Esophagus squamous epithelium (tissue), 4 donors: ENCODE measurements at regions not wholly inside any gene's neighbourhood (a gene's known extent, or its start where the extent isn't known, plus 50 kb on each side); places are given as distances from the start of the nearest gene placed in this dataset.

Source experiments
- POLR2A ChIP-seq, 4 donors: fragments of 450-650 bp; IDR thresholded peaks; one replicate each; pipeline ENCODE4 v1.6.1; 2017; ENCODE audit warnings: antibody characterized with exemption in 4 of 4, mild to moderate bottlenecking in 4 of 4, moderate library complexity in 3 of 4
- TF ChIP-seq, protein P1 (sequence below), 6 experiments: fragments of 450-650 bp in 4 of 6; fragments of 200-600 bp in 2 of 6; sonication (generic) in 2 of 6; IDR thresholded peaks; one replicate each; pipeline ENCODE4 v1.5.1; 2016 to 2019; ENCODE audit warnings: antibody characterized with exemption in 6 of 6, mild to moderate bottlenecking in 4 of 6, moderate library complexity in 4 of 6

- no peak for TF ChIP-seq POLR2A (IDR thresholded peaks at IDR 0.05)
- TF ChIP-seq, protein P1, sequence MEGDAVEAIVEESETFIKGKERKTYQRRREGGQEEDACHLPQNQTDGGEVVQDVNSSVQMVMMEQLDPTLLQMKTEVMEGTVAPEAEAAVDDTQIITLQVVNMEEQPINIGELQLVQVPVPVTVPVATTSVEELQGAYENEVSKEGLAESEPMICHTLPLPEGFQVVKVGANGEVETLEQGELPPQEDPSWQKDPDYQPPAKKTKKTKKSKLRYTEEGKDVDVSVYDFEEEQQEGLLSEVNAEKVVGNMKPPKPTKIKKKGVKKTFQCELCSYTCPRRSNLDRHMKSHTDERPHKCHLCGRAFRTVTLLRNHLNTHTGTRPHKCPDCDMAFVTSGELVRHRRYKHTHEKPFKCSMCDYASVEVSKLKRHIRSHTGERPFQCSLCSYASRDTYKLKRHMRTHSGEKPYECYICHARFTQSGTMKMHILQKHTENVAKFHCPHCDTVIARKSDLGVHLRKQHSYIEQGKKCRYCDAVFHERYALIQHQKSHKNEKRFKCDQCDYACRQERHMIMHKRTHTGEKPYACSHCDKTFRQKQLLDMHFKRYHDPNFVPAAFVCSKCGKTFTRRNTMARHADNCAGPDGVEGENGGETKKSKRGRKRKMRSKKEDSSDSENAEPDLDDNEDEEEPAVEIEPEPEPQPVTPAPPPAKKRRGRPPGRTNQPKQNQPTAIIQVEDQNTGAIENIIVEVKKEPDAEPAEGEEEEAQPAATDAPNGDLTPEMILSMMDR (IDR thresholded peaks at IDR 0.05): no peak
These were observed 513.9 kb downstream of the ARAP2 start for GRCh38 chr4:35730414-35730813.
